ENCODE measurements at regions not wholly inside any gene's neighbourhood (a gene's known extent, or its start where the extent isn't known, plus 50 kb on each side); places are given as distances from the start of the nearest gene placed in this dataset.

DNA sequence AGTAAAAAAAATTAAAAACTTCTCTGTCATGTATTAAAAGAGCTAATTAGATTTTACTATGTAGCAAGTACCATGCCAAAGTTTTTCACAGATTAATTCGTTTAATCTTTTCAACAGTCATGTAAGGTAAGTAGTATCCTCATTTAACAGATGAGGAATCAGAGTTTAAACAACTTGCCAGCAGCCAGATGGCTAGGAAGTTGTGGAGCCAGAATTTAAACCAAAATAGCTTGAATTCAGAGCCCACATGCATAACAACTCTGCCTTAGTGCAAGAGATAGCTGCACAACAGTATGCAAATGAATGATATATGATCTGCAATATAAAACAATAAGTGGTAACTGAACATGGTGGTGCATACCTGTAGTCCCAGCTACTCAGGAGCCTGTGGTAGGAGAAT lies 75.3 kb downstream of the NAP1L3 start:
- ATAC-seq (no peak), DNase-seq (no peak)
- TF ChIP-seq, protein P1, sequence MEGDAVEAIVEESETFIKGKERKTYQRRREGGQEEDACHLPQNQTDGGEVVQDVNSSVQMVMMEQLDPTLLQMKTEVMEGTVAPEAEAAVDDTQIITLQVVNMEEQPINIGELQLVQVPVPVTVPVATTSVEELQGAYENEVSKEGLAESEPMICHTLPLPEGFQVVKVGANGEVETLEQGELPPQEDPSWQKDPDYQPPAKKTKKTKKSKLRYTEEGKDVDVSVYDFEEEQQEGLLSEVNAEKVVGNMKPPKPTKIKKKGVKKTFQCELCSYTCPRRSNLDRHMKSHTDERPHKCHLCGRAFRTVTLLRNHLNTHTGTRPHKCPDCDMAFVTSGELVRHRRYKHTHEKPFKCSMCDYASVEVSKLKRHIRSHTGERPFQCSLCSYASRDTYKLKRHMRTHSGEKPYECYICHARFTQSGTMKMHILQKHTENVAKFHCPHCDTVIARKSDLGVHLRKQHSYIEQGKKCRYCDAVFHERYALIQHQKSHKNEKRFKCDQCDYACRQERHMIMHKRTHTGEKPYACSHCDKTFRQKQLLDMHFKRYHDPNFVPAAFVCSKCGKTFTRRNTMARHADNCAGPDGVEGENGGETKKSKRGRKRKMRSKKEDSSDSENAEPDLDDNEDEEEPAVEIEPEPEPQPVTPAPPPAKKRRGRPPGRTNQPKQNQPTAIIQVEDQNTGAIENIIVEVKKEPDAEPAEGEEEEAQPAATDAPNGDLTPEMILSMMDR (IDR thresholded peaks at IDR 0.05): no peak
- Histone ChIP-seq H3K27me3 (peaks cover 0 to 20% (median 0%) of the 10 kb centered on the region in 7 donors), H3K4me1 (no peaks in the 10 kb centered on the region), H3K27ac (no peak overlapping the region), H3K9me3 (no peaks in the 10 kb centered on the region), H3K4me3 (no peak overlapping the region), H3K36me3 (no peaks in the 10 kb centered on the region)
- intact Hi-C loops (cut with DNase I): no loop called here
- 61 to 71% methylated on average over 1 of the region's 1 CpG for WGBS, 2 donors

DNA sequence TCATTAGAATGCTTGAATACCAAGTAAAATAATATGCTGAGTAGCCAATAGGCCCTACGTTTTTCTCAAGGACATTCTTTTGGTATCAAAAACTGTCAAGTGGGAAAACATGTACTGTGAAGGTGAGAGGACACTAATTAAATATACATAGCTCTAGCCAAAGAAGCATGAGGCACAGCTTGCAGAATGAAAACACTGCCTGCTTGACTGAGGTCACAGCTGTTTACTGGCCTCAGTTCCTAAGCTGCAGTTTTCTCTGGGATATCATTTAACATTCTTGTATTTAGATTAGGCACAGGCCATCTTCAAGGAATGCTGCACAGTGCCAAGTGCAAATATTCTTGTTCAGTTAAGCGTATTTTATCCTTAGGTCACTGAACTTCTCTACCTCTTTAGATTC lies 78.6 kb downstream of the NAP1L3 start:
- Histone ChIP-seq H3K27me3 (peaks cover 0 to 20% (median 0%) of the 10 kb centered on the region in 7 donors), H3K36me3 (no peaks in the 10 kb centered on the region), H3K4me1 (no peaks in the 10 kb centered on the region), H3K9me3 (no peaks in the 10 kb centered on the region), H3K4me3 (no peak overlapping the region), H3K27ac (no peak overlapping the region)
- intact Hi-C loops (cut with DNase I): no loop called here
- TF ChIP-seq, protein P1 (IDR thresholded peaks at IDR 0.05): no peak
- ATAC-seq (no peak), DNase-seq (no peak)
- 17 to 29% methylated on average over 2 of the region's 2 CpGs for WGBS, 2 donors

DNA sequence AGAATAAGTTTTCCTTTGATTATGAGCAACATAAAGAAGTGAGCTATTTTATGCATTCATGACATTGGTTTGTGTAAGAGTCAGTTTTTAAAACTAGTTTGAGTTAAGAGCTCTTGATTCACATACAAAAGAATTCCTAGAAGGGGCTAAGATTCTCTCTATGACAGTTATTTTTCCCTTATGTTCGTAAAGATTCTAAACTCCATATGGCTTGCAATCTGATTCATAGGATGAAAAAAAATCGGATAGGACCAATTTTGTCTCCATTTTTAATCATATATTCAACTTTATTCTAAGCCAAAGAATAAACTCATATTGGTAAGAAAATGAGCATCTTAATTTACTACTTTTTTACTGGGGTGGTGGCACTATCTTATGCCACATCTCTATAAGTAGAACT lies 79.4 kb downstream of the NAP1L3 start:
- H3K27ac ChIP-seq: no peak overlapping the region
- WGBS, 2 donors: 43 to 85% methylated on average over 2 of the region's 2 CpGs
- no peak for ATAC-seq
- no peak for DNase-seq
- intact Hi-C loops (cut with DNase I): no loop called here
- H3K36me3 ChIP-seq: no peaks in the 10 kb centered on the region
- no peak overlapping the region for H3K4me3 ChIP-seq
- H3K27me3 ChIP-seq: peaks cover 0 to 18% (median 0%) of the 10 kb centered on the region in 7 donors
- no peaks in the 10 kb centered on the region for H3K4me1 ChIP-seq
- TF ChIP-seq, protein P1 (IDR thresholded peaks at IDR 0.05): no peak
- no peaks in the 10 kb centered on the region for H3K9me3 ChIP-seq

DNA sequence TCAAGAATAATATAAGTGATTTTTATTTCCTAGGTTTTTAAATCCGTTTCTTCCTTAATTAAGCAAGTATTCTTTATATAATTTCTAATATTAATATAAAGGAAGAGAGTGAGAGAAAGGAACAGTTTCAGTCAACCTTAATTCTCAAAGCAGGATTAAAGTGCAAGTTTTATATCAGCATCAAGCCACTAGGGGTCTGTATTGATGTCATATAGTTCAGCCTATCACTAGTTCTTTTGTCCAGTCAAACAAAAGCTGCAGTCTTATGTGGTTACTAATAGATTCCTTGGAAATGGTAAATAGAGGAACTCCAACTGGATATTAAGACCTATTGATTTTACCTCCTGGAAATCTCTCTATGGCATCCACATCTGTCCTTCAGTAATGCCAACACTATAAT lies 82.0 kb downstream of the NAP1L3 start:
- WGBS, 2 donors: 28 to 32% methylated on average over 1 of the region's 1 CpG
- TF ChIP-seq, protein P1 (IDR thresholded peaks at IDR 0.05): no peak
- no peak for ATAC-seq

DNA sequence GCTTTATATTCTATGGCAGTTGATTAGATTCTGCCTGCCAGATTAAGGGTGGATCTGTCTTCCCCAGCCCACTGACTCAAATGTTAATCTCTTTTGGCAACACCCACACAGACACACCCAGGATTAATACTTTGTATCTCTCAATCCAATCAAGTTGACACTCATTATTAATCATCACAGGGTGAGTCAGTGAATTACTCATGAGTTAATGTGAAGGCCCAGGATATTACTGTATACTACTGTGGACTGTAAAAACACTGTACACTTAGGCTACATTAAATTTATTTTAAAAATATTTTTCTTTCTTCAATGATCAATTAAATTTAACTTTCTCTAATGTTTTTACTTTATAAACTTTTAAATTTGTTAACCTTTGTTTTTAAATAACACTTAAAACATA lies 87.7 kb downstream of the NAP1L3 start:
- Histone ChIP-seq H3K27me3 (no peaks in the 10 kb centered on the region), H3K9me3 (no peaks in the 10 kb centered on the region), H3K36me3 (no peaks in the 10 kb centered on the region), H3K27ac (no peak overlapping the region), H3K4me1 (no peaks in the 10 kb centered on the region), H3K4me3 (no peak overlapping the region)
- ATAC-seq: no peak
- intact Hi-C loops (cut with DNase I): no loop called here
- TF ChIP-seq, protein P1 (IDR thresholded peaks at IDR 0.05): no peak
- no peak for DNase-seq

More for the DNA sequence above, 82.0 kb downstream of the NAP1L3 start:
- intact Hi-C loops (cut with DNase I): no loop called here
- no peak for DNase-seq
- Histone ChIP-seq H3K27me3 (peaks cover 0 to 11% (median 0%) of the 10 kb centered on the region in 7 donors), H3K4me1 (no peaks in the 10 kb centered on the region), H3K27ac (no peak overlapping the region), H3K36me3 (no peaks in the 10 kb centered on the region), H3K9me3 (no peaks in the 10 kb centered on the region), H3K4me3 (no peak overlapping the region)

Measured in heart right ventricle (tissue), 16 donors.